Activated CD4-positive, alpha-beta T cell treated with anti-CD3 and anti-CD28 coated beads, Interleukin-2, amount 50 U/mL, for 48 hours (primary cell): ENCODE measurements at regions not wholly inside any gene's neighbourhood (a gene's known extent, or its start where the extent isn't known, plus 50 kb on each side); places are given as distances from the start of the nearest gene placed in this dataset.
"Not testable (repeated sequence)": the region's sequence is repeated elsewhere in the genome, so short reads cannot be mapped to it uniquely, and the experiment has no call there.

Experiments used
- DNase-seq, 2 experiments: peaks; one replicate each; pipeline ENCODE4 v3.0.0-alpha.2; 2020

- DNase-seq: no peak
Measured at GRCh38 chr17:16888413-16889087, 83.4 kb downstream of the TNFRSF13B start.

- no peak for DNase-seq
Measured at GRCh38 chr17:16887523-16888095, 84.3 kb downstream of the TNFRSF13B start.

- DNase-seq: no peak
Measured at GRCh38 chr17:16886655-16887322, 85.1 kb downstream of the TNFRSF13B start.

GRCh38 chr17:16885204-16885603 lies 86.7 kb downstream of the TNFRSF13B start:
- not testable (repeated sequence) for DNase-seq

GRCh38 chr17:16882926-16883265 lies 89.0 kb downstream of the TNFRSF13B start:
- DNase-seq: not testable (repeated sequence)

- no peak for DNase-seq
Measured at GRCh38 chr17:16882243-16882925, 89.5 kb downstream of the TNFRSF13B start.

GRCh38 chr17:16881239-16881924 lies 90.5 kb downstream of the TNFRSF13B start:
- DNase-seq: no peak

GRCh38 chr17:16880843-16881230 lies 91.1 kb downstream of the TNFRSF13B start:
- DNase-seq: no peak

GRCh38 chr17:16880121-16880842 lies 91.6 kb downstream of the TNFRSF13B start:
- no peak for DNase-seq

GRCh38 chr17:16879686-16880085 lies 92.2 kb downstream of the TNFRSF13B start:
- no peak for DNase-seq

GRCh38 chr17:16878606-16879005 lies 93.3 kb downstream of the TNFRSF13B start:
- DNase-seq: no peak

GRCh38 chr17:16878084-16878483 lies 93.8 kb downstream of the TNFRSF13B start:
- no peak for DNase-seq

- no peak for DNase-seq
Measured at GRCh38 chr17:16877099-16877498, 94.8 kb downstream of the TNFRSF13B start.

GRCh38 chr17:16875662-16876061 lies 96.3 kb downstream of the TNFRSF13B start:
- no peak for DNase-seq

GRCh38 chr17:16874216-16874615 lies 97.7 kb downstream of the TNFRSF13B start:
- not testable (repeated sequence) for DNase-seq

GRCh38 chr17:16873174-16874035 lies 98.5 kb downstream of the TNFRSF13B start:
- peak; percentile 57 to 61 for DNase-seq

- DNase-seq: no peak
Measured at GRCh38 chr17:16872351-16873173, 99.4 kb downstream of the TNFRSF13B start.

- DNase-seq: not testable (repeated sequence)
Measured at GRCh38 chr17:16871446-16872190, 100.3 kb downstream of the TNFRSF13B start.
